ENCODE measurements at regions not wholly inside any gene's neighbourhood (a gene's known extent, or its start where the extent isn't known, plus 50 kb on each side); places are given as distances from the start of the nearest gene placed in this dataset.

DNA sequence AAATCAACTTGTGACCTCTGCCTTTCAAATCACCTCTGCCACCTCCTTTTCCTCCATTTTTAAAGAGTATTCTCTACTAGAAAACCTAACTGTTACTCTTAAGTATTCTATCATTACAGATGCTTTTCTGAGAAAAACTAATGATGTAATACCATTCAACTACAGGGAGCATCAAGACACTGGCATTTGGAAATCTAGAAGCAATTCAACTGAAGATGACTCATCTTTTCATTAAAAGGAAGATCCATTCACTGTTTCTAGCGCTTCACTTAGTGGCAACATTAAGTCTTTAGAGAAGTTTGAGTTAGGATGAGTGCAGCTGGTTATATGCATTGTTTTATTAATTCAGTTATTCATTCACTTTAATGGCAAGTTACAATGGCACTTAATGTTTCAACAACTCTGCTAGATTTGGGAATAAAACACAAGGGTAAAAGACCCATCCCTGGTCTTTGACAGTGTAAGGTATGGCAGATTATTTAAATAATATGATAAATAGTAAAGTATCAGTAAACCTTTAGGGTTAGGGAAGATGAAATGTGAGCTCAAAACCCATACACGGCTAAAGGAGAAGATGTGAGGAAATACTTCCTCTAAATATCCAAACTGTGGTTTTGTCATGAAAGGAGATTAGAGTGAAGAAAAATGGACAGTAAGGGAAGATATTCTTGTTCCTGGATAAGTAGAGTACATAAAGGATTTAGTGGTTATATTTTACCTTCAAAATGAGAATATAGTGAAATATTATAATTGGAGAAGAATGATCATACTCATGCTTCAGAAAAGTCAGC is 61.7 kb downstream of the KCNJ2 start:
- no peak for DNase-seq (ENCODE audit: low spot score)
- intact Hi-C loops (cut with DNase I), result no loop called here

DNA sequence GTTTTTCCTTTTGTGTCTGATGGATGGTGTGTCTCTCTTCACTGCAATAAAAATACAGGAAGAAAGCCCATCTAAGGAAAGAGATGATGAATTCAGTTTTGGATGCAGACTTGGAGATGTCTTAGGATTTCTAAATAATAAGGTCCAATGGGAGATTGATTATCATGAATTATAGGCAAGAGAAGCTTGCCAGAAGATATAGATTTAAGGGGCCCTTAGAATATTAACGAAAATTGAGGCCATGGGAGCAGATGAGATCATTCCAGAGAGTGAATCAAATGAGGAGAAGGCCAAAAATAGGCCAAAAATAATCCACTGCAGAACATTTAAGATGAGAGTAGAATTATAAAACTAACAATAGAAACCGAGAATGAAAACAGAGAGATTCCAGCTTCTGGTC is 63.1 kb downstream of the KCNJ2 start:
- DNase-seq (ENCODE audit: low spot score), result no peak
- intact Hi-C loops (cut with DNase I), result no loop called here

DNA sequence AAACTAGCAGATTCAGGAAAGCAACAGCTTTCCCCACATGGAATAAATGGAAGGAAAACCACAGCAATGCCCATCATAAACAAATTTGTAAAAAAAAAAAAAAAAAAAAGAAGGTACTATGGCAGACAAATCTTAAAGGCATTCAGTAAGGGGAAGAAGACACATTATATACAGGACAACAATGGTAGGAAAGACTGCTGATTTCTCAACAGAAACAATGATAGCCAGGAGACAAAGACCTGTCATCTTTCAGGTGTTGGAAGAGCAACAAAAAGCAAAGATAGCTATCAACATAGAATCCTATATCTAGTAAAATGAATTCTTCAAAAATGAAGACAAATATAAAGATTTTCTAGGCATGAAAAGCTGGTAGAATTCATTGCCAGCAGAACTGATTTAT is 65.9 kb downstream of the KCNJ2 start:
- intact Hi-C loops (cut with DNase I), result no loop called here
- DNase-seq (ENCODE audit: low spot score), result no peak

DNA sequence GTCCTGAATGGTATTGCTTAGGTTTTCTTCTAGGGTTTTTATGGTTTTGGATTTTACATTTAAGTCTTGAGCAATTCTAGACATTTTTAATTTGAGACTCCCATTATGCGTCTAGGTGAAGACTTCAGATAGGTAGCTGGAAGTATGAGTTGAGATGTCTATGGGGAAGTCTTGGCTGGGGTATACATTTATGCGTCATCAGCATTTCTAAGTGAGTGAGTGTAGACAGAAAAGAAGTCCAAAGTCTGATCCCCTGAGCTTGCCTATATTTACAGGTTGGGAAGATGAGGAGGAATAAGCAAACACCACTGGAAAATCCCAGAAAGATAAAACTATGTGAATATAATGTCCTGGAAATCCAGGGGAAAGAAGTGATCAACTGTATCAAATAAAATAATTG is 68.9 kb downstream of the KCNJ2 start:
- intact Hi-C loops (cut with DNase I), result no loop called here
- no peak for DNase-seq (ENCODE audit: low spot score)

DNA sequence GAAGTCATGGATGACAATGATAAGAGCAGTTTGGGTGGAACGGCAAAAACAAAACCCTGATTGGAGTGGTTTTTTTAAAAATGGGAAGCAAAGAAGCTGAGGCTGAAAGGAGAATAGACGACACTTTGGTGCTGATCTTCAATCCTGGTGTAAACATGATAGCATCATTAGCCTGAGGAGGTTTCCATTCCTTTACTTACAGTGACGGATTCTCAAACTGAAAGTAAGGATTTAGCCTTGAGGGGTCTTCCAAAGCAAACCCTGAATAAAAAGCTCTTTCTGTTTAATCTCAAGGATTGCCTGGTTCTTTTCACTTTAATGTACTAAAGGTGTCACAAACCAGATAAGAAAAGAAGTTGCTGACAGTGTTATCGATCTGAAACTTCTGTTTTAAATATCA is 69.3 kb downstream of the KCNJ2 start:
- DNase-seq (ENCODE audit: low spot score), result no peak
- intact Hi-C loops (cut with DNase I), result no loop called here

DNA sequence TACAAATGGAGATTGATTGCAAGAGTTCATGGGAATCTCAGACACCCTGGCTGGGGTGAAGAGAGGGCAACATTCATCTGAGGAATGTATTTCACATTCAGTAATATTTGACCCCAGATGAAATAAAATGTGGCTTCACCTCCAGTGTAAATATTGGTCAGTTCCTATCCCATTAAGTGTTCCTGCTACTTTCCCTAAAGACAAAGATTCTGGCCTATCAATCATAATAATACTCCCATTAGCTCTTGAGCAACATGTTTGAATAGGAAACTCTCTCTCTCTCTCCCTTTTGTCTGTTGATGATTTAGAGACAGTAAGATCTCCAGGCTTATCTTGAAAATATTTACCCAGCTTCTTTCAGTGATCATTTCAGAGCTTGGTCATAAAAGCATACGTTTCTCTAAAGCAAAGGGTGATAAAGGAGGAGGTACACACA is 70.1 kb downstream of the KCNJ2 start:
- intact Hi-C loops (cut with DNase I), result no loop called here
- DNase-seq (ENCODE audit: low spot score), result no peak

DNA sequence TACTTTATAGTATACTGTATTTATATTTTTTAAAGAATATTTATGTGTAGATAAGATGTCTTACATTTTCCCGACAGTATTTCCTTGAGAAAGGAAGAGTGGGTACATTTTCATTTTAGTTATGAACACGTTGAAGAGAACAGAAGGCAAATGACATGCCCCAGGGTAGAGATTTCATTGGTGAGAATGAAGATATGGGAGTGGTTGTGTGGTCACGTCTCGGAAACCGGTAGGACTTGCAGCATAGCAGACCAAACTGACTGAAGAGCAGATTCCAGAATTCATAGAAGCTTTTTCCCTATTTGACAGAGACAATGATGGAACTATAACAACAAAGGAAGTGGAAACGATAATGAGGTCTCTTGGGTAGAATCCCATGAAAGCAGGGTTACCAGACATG is 71.7 kb downstream of the KCNJ2 start:
- DNase-seq (ENCODE audit: low spot score), result no peak
- intact Hi-C loops (cut with DNase I), result no loop called here

DNA sequence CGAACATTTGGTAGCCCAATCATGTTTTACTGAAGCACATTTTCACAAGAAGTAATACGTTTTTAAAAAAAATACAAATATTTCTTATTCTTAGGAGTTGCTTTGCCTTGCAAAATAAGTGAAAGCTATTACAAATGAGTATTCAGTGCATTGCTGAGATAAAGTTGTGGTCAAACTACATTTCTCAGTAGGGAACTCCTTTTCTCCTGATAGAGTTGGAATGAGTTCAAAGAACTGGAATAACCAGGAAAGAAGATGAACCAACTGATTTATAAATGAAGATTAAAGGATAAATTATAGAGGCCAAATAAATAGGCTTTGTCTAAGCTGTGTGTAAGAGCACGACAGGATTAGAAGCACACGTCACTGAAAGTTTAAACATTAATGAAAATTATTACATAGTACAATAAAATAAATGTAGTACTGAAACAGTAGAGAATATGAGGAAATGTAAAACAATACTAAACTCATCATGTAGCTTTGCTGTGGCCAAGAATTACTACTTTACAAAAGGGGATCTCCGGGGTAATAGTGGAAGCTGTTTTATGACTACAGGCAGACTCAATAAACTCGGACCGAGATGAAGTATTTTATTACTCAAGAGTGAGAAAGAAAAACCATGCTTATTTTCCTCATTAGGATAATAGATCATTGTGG is 73.6 kb downstream of the KCNJ2 start:
- intact Hi-C loops (cut with DNase I), result no loop called here
- no peak for DNase-seq (ENCODE audit: low spot score)

DNA sequence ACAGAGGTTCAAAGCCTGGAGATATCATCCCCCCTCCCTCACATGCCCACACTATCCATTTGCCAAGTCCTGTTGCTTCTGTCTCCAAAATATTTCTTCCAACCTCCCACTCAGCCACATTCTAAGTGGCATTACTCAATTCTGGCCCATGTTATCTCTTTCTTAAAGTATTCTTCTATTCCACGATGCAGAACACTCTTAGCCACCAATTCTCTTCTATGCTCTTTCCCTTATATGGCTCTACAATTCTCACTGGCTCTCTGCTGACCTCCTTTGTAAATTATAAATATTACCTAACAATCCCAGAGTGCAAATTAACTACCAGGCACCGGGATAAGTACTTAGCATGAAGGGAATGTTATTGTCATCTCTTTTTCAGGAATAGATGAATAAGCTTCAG is 82.4 kb downstream of the KCNJ2 start:
- intact Hi-C loops (cut with DNase I), result no loop called here
- no peak for DNase-seq (ENCODE audit: low spot score)

DNA sequence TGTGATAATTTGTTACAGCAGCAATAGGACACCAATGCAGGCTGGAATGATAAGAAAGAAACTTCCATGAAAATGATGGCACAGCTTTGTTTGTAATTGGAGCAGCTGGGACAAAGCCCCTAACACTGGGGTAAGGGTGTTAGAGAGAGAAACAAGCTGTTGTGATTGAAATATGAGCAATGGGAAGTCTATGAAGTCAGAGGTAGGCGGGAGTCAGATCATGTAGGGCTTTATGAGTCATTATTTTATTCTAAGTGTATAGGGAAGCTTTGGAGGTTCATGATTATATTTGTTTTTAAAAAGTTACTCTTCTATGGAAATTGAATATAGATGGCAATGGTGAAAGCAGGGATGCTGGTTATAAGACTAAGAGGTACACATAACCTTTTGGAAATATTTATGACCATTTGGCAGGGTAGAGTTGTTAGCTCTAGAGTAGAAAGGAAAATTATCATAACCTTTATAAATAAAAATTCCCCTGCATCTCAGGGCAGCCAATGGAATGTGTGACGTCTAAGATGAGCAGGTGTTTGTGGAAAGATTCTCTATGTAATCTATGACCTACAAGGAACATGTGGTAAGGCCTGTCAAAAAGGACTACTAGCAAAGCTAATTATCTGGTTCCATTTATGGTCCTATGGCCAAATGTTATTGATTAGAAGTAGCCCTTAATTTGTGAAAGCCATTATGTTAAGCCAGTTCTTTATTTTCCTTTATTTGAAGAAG is 85.6 kb downstream of the KCNJ2 start:
- no peak for DNase-seq (ENCODE audit: low spot score)
- intact Hi-C loops (cut with DNase I), result no loop called here

DNA sequence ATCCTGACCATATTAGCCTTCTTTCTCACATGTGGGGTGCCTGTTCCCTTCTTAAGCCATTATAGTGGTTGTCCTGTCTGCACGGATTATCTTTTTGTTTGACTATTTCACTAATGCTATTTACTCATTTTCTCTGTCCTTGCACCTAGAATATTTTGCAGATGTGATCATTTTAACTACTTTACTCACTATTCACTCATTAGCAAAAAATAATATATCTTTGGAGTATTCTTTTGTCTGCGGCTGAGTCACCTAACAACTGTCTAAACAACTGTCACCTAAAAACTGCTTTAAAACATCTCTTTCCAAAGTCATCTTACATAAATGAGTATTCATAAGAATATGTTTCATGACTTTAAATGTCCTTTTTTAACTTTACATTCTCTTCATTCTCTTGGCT is 87.4 kb downstream of the KCNJ2 start:
- DNase-seq (ENCODE audit: low spot score), result no peak
- intact Hi-C loops (cut with DNase I), result no loop called here

DNA sequence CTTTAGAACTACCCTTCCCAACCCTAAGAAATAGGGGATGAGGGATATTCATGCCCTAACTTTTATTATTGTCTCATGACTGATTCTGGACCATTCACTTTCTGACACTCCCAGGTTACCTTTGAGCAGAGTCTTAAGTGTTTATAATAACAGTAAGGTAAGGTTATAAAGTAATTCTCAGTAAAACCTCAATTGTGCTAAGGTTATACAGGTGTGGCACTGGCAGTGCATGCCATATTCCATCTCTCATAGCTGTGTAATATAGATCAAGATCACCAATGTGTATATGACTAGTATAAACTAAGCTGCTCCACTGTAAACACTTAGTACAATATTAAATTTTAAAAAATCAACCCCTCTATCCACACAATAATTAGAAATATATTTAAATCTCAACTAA is 89.1 kb downstream of the KCNJ2 start:
- intact Hi-C loops (cut with DNase I), result no loop called here
- no peak for DNase-seq (ENCODE audit: low spot score)

DNA sequence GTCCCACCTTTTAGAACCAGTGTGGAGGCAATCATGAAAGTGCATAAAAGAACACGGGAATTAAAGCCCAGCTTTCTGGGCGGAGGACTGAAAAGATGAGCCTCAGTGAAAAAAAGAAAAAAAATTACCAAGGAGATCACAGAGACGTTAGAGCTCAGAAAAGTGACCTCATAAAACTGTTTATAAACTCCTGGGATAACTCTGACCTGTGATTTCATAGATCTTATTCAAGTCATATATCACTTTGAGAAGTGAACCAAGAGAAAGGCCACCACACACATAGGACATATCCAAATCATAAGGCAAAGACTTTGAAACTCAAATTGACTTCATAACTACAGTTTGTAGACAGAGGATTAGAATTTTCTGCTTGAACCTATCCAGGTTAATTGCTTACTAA is 90.1 kb downstream of the KCNJ2 start:
- DNase-seq (ENCODE audit: low spot score), result no peak
- intact Hi-C loops (cut with DNase I), result no loop called here

DNA sequence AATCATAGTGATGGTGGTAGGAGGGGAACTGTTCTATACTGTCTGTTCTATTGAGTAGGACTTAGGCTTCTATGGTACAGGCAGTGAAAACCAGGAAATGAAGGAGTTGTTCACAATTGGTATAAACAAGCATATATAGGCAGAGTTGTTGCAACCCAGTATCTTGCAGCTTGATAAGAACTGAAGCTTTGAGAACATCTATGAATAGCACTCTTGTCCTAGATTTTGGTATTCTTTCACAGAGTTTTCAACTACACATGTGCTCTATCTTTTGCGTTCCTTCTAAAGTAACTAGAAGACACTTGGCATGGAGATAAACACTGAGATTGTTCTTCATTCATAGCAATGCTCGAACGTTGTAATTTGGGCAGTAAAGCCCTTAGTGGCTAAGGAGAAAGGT is 91.8 kb downstream of the KCNJ2 start:
- no peak for DNase-seq (ENCODE audit: low spot score)
- intact Hi-C loops (cut with DNase I), result no loop called here

DNA sequence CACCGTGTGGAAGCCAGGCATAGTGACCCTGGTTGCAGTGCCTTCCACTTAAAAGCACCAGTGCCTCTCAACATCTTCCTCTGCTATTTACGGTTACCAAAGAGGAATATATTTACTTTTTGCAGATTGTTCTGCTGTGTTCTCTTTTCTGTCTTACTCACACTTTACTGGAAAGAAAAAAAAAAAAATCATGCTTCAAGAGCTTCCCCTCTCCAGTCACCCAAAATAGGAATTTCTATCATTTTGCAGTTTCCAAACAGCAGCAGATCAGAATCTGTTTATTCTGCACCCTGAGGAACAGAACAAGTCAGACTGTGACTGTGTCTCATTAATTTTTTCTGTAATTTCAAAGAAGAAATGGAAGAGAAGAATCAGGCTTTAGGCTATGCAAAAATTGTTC is 96.1 kb downstream of the KCNJ2 start:
- intact Hi-C loops (cut with DNase I), result no loop called here

DNA sequence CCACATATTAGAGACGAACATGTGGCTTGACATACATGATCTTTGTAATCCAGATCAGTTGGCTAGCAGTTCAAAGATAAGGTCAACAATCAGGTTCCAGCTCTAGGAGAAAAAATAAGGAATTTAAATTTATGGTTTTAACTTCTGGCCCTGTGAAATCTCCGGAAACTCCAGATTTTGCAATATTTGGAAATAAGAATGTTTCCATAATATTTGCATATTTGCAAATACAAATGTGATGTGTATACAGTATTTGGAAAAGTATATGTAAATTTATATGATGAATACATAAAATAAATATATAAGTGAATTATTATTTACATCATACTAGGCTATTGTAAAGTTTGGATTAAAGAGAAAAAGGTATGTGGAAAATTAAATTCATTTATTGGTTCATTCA is 97.1 kb downstream of the KCNJ2 start:
- DNase-seq (ENCODE audit: low spot score), result no peak
- intact Hi-C loops (cut with DNase I), result no loop called here

More for the DNA sequence above, 96.1 kb downstream of the KCNJ2 start:
- DNase-seq (ENCODE audit: low spot score), result no peak

DNA sequence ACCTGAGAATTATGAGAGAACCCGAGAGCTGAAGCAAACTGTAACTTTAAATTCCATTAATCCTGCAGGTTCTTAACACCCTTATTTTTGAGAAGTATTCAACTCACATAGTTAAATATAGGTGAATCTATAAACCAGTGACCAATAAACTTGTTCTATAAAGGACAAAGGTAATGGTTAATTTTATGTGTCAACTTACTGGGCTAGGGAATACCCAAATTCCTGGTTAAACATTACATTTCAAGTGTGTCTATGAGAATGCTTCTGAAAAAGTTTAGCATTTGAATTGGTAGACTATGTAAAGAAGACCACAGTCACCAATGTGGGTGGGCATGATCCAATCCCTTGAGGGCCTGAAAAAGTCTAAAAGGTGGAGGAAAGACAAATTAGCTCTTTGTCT is 99.1 kb downstream of the KCNJ2 start:
- intact Hi-C loops (cut with DNase I), result no loop called here
- no peak for DNase-seq (ENCODE audit: low spot score)

DNA sequence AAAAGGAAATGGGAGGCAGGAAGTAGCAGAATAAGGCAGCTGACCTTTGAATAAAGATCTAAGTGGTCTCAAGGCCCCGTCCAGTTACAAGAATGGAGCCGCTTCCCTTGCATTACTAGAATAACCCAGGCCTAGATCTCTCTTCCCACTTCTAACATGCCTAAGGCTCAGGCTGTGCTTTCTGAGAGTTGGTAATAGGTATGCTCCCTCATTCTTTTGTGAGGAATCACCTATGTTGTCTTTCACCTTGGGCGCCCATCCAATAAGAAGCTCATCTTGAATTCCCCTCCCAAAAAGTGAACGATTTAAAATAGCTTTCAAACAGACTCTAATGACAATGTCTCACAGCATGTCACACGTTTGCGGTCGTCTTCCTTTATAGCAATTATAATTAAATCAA is 101.2 kb downstream of the KCNJ2 start:
- DNase-seq (ENCODE audit: low spot score), result no peak

DNA sequence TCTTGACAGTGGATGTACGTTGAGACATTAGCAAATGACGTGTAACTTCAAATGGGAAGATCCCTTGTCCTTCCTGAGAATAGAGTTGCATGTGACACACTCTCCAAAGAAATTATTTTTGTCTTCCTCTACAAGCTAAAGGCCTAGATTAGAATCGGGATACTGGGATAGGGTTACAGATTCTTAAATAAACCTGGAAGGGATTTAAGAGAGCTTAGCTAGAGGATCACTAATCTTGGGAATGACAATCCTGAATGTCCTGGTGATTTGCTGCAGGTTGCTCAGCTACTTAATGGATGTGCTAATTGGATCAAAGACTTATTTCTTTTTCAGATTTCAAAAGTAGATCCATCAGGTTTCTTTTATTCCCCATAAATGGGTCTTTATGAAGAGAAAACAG is 101.9 kb downstream of the KCNJ2 start:
- intact Hi-C loops (cut with DNase I), result no loop called here
- no peak for DNase-seq (ENCODE audit: low spot score)

More for the DNA sequence above, 101.2 kb downstream of the KCNJ2 start:
- intact Hi-C loops (cut with DNase I), result no loop called here

DNA sequence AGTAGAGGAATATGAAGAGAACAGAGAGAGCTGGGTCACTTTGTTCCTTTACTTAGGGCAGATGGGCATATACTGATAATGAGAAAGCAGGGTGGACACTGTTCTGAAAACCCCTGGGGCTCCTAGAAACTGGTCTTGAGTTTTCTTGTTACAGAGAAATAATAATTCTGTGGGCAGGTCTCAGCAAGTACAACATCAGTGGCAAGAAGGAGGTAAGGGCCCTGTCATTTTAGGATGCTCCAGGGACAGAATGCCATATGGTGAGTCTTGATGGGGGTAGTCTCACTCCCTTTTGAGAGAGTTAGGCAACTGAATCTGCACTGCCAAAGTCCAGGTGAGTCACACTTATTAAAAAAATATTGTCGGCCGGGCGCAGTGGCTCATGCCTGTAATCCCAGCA is 102.3 kb downstream of the KCNJ2 start:
- DNase-seq (ENCODE audit: low spot score), result no peak
- intact Hi-C loops (cut with DNase I), result no loop called here

DNA sequence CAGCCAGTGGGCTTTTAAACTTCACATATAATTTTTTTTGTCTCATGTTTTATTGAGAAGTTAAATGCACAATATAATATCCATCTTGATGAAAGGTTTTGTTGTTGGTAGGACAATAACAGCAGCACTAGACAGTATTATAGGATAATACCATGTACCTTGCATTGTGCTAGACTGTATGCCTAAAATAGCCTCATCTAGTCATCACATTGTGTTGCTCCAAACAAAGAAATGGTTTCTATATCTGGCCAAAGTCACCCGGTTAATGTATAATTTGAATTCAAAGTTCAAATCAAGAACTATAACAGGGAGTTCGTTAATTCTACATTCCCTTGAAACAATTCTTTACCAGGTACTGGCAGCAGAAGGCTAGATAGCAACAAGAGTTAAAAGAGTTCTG is 104.9 kb downstream of the KCNJ2 start:
- intact Hi-C loops (cut with DNase I), result no loop called here
- DNase-seq (ENCODE audit: low spot score), result no peak
